Peyer's patch (tissue), 4 donors: ENCODE measurements at regions not wholly inside any gene's neighbourhood (a gene's known extent, or its start where the extent isn't known, plus 50 kb on each side); places are given as distances from the start of the nearest gene placed in this dataset.

Experiments used
- CTCF ChIP-seq, 6 experiments: fragments of 450-650 bp in 4 of 6; fragments of 200-600 bp in 2 of 6; sonication (generic) in 1 of 6; IDR thresholded peaks; one replicate each; pipeline ENCODE4 v1.5.1; 2017 to 2019; ENCODE audit warnings: antibody characterized with exemption in 6 of 6, mild to moderate bottlenecking in 3 of 6, moderate library complexity in 1 of 6
- POLR2A ChIP-seq, 2 donors: fragments of 450-650 bp; IDR thresholded peaks; one replicate each; pipeline ENCODE4 v1.5.1; 2017; ENCODE audit warnings: antibody characterized with exemption in 2 of 2, mild to moderate bottlenecking in 2 of 2, moderate library complexity in 2 of 2

- no peak for TF ChIP-seq CTCF (IDR thresholded peaks at IDR 0.05)
- TF ChIP-seq POLR2A (IDR thresholded peaks at IDR 0.05): no peak
Measured at GRCh38 chr5:101531026-101531425, 627.9 kb upstream of the ST8SIA4 start.
